UCSD-AML1 (cell line): ENCODE measurements at regions not wholly inside any gene's neighbourhood (a gene's known extent, or its start where the extent isn't known, plus 50 kb on each side); places are given as distances from the start of the nearest gene placed in this dataset.
"Not testable (repeated sequence)": the region's sequence is repeated elsewhere in the genome, so short reads cannot be mapped to it uniquely, and the experiment has no call there.

Experiments
- DNase-seq: peaks from one replicate; lab custom pipeline; 2025; ENCODE audit not compliant: unreplicated experiment; lab: John Stamatoyannopoulos, UW

DNA sequence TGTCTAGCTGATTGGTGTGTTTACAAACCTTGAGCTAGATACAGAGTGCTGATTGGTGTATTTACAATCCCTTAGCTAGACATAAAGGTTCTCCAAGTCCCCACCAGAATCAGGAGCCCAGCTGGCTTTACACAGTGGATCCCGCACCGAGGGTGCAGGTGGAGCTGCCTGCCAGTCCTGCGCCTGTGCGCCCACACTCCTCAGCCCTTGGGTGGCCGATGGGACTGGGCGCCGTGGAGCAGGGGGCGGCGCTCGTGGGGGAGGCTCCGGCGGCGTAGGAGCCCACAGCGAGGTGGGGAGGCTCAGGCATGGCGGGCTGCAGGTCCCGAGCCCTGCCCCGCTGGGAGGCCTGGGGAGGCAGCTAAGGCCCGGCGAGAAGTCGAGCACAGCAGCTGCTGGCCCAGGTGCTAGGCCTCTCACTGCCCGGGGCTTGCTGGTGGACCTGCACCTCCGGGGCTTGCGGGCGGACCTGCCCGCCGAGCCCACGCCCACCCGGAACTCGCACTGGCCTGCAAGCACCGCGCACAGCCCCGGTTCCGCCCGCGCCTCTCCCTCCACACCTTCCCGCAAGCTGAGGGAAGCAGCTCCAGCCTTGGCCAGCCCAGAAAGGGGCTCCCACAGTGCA lies 51.0 kb upstream of the CDYL start:
- not testable (repeated sequence) for DNase-seq

DNA sequence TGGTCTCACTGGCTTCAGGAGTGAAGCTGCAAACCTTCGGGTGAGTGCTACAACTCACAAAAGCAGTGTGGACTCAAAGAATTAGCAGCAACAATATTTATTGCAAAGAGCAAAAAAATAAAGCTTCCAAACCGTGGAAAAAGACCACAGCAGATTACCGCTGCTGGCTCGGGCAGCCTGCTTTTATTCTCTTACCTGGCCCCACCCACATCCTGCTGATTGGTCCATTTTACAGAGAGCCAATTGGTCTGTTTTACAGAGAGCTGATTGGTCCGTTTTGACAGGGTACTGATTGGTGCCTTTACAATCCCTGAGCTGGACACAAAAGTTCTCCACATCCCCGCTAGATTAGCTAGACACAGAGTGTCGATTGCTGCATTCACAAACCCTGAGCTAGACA lies 51.5 kb upstream of the CDYL start:
- DNase-seq = not testable (repeated sequence)

DNA sequence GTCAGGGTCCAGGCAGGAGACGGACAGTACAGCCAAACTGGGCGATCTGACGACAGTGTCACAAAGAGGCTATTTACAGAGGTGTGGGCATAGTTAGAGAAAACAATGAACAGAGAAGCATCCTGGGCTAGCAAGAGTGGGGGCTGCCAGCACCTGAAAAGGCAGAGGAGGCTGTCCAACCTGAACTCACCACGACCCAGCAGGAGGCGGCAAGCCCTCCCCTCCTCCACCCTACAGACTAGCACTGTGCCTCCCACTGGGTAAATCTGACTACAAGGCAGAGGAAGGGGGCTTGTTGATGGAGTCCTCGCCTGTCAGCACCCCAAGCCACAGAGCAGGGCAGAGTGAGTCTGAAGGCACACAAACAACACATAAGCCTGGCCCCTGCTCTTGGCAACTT lies 52.8 kb upstream of the CDYL start:
- DNase-seq = no peak

DNA sequence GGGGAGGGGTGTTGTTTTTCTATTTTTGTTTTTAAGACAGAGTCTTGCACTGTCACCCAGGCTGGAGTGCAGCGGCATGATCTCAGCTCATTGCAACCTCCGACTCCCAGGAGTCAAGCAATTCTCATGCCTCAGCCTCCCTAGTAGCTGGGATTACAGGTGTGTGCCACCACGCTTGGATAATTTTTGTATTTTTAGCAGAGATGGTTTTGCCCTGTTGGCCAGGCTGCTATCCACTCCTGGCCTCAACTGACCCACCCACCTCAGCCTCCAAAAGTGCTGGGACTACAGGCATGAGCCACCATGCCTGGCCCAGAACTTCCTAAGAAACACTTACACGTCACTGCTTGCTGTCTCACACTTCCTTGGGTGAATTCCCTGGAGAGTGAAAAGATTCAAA lies 54.8 kb upstream of the CDYL start:
- DNase-seq = not testable (repeated sequence)

DNA sequence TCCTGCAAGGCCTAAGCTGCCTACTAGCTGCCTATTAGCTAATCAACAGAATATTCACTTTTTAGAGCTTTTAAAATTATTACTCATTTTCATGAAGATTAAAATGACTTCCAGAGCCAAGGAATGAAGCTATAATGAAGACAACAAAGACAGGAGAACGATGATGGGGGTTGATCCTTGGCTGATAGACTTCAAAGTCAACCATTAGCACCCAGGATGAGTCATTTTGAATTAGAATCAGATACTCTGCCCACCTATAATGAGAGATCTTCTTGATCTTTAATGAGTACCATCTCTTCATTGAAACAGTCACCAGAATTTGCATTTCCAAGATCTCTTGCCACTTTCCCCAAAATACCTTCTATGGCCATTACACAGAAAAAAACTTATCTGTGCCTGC lies 56.7 kb upstream of the CDYL start:
- no peak for DNase-seq

DNA sequence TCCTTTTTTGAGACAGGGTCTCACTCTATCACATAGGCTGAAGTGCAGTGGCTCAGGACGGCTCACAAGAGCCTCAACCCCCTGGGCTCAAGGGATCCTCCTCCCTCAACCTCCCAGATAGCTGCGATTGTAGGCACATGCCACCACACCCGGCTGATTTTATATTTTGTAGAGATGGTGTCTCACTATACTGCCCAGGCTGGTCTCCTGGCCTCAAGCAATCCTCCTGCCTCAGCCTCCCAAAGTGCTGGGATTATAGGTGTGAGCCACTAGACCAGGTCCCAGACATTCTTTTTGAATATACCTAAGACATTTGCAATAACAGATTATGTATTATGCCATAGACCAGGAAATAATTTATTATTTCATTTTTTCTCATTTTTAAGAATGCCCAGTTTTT lies 58.3 kb upstream of the CDYL start:
- no peak for DNase-seq

DNA sequence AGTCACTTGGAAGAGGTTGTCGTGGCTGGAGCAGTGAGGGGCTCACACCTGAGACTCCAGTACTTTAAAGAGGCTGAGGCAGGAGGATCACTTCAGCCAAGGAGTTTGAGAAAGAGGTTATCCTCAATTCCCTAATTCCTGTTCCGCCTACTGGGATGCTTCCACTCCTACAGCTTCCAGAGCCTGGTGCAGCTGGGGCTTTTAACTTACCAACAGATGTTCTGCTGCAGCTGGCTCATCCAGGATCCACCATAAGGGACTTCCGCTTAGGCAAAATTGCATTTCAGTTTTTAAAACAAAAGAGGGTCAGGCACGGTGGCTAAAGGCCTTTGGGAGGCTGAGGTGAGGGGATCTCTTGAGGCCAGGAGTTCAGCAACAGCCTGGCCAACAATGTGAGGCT lies 59.1 kb upstream of the CDYL start:
- DNase-seq = no peak

DNA sequence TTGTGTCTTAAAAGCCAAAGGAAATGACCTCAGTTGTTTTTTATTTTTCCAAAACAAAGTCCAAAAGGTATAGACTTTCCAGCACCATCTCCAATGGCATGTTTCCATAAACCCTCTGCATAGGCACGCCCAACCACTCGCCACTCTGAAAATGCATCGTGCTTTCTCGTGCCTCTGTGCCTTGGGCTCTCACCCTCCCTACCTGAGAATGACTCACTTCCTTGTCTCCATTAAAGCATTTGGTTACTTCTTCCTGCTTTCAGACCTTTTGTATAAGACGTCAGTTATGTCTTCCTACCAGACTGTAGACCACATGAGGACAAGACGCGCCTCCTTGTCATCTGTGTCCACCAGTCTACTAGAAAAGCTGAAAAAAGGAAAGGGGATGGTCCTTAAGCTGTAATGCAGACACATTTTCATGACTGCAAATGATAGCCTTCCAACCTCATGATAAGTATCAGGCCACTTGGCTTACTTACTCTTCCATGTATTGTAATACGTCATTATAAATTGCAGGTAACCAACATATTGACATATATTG lies 61.2 kb upstream of the CDYL start:
- no peak for DNase-seq

DNA sequence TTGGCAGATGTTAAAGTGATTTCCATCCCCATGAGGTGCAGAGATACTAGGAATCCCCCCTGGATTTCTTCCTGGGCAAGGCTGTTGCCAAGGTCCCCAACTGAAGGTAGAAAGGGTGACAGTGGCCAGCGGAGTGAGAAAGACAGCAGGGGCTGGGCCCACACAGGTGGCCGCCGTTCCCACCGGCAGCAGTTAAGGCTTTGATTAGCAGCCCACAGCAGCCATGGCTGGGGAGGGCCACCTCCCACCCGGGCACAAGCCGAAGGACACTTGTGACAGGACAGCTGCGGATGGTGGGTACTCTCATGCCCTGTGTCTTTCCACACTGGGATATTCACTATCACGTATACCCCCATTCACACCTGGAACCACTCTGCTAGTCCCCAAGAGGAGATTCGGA lies 63.9 kb upstream of the CDYL start:
- DNase-seq = no peak

DNA sequence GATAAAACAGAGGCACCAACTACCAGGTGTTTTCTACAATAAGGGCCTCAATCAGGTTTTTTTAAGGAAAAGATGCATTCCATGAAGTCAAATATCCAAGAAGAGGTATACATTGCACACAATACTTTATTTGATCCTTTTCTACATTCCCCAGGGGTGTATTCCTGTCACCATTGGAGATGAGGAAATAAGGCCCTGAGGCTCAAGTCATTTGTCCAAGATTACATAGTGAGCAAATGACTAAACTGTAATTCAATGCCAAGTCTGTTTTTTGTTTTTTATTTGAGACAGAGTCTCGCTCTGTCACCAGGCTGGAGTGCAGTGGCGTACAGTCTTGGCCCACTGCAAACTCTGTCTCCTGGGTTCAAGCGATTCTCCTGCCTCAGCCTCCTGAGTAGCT lies 69.2 kb upstream of the CDYL start:
- DNase-seq = no peak

DNA sequence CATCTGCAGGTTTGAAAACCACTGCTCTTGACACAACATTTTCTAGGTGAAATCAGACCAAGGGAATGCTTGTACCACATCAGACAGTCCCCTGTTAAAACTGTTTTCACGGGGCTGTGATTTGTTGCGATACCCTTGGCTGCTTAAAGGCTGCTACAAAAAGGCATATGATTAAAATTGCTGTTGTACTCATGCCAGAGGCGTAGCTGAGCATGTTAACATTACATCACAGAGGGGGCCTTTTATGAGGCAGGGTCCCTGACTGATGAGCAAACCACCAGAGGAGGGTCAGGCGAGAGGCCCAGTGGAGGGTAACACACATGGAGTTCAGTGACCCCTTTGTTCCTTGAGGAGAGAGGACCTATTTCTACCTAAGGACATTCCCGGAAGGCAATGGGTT lies 70.4 kb upstream of the CDYL start:
- DNase-seq = no peak

DNA sequence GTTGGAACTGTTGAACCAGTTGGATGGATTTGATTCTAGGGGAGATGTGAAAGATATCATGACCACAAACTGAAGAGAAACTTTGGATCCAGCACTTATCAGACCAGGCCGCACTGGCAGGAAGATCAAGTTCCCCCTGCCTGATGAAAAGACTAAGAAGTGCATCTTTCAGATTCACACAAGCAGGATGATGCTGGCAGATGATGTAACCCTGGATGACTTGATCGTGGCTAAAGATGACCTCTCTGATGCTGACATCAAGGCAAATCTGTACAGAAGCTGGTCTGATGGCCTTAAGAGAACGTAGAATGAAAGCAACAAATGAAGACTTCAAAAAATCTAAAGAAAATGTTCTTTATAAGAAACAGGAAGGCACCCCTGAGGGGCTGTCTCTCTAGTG lies 72.8 kb upstream of the CDYL start:
- no peak for DNase-seq

DNA sequence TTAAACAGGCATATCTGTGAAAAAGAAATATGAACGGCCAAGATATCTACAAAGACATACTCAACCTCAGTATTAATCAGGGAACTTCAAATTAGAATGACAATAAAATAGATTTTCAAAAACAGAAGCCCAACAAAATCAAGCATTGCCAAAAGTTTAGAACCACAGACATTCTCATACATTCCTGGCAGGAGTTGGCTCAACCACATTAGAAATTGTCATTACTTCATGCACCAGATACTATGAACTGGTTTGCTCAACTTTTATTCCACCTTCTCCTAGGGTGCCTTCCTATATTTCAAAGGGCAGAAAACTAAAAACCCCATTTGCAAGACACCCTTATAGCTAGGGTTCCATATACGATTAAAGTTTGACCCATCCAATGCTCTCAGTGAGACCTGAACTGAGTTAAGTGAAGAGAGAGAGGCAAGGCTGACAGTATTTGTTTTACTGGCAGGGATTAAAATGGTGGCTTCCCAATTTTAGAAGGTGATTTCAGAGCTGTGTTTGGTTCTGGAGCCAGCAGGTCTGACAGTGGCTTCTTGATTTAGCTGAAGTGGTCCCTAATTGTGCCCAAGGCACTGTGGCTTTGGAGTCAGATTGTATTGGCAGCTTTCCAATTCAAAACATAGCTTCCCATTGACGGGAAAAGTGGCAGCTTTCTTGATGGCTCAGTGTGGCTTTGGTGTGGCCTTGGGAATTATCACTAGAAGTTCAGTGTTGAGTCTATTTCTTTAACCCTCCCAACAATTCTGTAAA lies 77.1 kb upstream of the CDYL start:
- DNase-seq = no peak

DNA sequence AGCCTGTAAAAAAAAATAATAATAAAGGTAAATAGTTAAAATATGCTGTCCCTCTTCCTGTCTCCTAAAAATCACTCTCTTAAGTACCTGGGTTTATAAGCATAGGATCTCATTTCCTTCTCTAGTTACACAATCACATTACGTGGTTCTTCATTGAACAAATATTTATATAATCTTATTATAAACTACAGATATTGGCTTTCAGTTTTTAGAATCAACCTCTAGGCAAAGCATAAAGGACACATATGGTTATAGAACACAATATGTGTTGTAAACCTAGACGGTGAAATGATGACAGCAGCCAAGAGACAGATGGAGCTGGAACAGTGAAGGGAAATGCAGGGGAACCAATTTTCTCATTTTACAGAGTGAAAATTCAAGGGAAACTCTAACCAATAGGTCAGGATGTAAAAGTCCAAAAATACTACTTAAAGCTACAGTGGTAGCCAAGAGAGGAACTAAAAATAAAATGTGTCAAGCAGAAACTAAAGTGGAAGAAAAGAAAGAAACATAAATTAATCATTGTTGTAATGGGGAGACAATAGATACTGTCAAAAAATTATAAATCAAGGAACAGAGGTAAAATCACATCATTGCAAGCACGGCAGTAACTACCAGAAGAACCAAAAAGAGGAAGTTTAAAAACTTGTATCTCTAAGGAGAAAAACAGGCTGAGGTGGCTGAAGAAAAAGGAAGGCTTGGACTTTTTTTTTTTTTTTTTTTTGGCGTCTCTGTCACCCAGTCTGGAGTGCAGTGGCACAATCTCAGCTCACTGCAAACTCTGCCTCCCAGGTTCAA lies 82.8 kb upstream of the CDYL start:
- DNase-seq = no peak

DNA sequence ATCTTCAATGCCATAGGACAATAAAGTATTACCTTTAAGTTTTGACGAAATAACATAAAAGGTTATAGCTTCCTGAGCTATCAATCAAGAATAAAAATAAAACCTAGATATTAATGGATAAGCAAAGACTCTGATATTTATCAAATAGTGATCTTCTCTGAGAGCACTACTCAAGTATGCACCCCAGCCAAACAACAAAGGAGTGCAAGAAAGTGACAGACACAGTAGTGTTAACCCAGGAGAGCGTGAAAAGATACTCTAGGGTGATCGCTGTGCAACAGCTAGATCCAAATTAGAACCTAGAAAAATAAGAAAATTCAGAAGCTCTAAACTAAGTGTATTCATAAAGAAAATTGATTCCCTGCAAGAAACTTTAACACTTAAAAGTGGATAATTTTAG lies 83.5 kb upstream of the CDYL start:
- DNase-seq = no peak

DNA sequence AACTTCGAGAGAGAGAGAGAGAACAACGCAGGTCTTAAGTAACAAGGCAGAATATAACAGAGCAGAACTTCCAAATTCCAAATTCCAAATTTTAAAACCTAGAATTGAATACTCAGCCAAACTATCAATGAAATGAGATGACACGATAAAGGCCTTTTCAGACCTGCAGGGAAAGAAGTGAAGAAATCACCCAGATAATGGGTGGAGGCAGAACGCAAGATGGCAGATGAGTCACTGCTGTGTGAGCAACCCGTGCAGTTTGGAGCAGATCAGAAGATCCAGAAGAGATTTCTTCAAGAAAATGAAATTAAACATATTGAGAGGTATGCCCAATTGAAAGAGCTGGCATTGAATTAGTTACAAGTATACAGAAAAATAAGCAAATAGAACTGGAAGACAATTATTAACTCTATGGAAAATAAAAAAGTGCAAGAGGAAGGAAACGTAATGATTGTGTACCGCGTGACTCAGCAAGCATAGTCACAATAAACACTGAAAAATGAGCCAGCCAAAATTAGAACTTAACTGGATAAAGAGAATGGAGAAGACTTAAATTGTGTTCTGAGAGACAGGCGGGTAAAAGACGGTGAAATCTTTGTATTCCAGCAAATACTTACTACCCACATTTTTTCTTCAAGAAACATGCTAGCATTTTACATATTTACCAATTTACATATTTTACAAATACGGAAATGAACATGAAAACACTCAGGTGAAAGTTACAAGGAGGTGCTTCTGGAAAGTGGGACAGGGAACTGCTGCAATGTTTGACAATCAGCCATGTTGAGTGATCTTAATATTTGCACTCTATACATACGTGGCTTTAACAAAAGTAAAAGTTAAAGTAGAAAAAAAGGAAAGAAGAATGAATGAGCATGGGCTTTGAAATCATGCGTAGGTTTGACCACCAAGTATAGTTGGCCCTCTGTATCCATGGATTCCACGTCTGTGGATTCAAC lies 87.9 kb upstream of the CDYL start:
- DNase-seq = no peak

DNA sequence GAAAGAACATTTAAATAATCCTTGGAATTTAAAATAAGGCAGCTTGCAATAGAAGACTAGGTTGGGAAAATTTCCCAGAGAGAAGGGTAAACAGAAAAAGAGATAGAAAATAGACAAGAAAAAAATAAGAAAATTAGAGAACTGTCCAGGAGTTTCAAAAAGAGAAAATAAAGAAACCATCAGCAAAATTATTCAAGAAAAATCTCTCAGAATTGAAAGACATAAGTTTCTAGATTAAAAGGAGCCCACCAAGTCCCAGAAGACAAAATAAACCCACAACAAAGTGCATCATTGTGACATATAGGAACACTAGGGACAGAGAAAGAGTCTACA lies 88.6 kb upstream of the CDYL start:
- DNase-seq = no peak

DNA sequence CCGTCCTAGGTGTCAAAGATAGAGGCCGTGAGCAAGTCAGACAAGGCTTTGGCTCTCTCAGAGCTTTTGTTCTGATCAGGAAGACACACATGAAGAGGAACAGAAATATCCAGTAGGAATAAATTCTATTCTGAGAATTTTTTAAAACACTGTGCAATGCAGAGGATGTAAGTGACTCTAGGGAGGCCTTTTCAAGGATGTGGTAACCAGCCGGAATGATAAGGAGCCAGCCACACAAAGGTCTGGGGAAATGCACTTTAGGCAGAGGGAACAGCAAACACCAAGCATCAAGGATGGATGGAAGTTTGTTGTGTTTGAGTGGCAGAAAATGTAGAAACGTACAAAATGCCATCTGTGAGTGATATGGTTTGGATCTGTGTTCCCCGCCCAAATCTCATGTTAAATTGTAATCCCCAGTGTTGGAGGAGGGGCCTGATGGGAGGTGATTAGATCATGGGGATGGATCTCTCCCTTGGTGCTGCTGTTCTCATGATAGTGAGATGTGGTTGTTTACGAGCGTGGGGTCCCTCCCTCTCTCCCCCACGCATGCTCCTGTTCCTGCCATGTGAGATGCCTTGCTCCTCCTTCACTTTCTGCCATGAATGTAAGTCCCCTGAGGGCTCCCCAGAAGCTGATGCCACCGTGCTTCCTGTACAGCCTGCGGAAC lies 93.6 kb upstream of the CDYL start:
- no peak for DNase-seq

DNA sequence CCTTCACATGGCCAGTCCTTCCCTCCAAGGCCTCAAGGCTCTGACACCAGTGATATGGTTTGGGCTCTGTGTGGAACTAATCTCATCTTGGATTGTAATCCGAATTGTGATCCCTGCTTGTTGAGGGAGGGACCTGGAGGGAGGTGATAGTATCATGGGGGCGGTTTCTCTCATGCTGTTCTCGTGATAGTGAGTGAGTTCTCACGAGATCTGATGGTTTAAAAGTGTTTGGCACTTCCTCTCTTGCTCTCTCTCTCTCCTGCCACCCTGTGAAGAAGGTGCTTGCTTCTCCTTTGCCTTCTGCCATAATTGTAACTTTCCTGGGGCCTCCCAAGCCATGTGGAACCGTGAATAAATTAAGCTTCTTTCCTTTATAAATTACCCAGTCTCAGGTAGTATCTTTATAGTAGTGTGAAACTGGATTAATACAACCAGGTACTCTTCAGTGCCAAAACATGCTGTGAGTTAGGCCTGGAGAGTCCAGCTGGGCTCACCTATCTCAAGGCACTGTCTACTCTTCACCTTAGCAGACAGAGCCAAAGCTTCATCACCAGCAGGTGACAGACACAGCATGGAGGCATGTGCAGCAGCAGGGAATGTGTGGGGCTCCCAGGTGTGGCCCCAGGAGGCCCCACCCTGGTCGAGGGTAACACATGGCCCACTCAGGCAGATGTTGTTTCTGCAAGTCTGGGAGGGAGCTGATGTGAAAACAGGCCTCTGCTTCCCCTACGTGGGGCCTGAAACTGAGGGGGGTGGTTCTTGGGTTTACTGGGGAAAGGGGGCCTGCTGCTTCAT lies 97.5 kb upstream of the CDYL start:
- DNase-seq = no peak

DNA sequence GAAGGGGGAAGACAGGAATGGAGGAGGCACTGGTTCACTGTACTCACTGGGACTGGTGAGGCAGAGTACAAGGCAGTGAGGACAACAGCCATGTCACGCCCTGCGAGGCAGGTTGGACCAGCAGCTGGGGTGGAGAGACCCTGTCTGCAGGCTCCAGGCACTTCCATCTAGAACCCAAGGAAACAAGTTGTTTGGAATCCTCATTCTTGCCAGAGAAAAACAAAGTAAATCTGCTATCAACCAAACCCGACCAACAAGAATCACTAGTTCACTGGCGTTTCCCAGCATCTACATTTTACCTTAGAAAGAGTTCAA lies 98.5 kb upstream of the CDYL start:
- DNase-seq = no peak
